ENCODE measurements at regions not wholly inside any gene's neighbourhood (a gene's known extent, or its start where the extent isn't known, plus 50 kb on each side); places are given as distances from the start of the nearest gene placed in this dataset.
A peak's percentile ranks its signal among the peaks of the same experiment; 100 is the strongest.
"Not testable (repeated sequence)": the region's sequence is repeated elsewhere in the genome, so short reads cannot be mapped to it uniquely, and the experiment has no call there.

DNA sequence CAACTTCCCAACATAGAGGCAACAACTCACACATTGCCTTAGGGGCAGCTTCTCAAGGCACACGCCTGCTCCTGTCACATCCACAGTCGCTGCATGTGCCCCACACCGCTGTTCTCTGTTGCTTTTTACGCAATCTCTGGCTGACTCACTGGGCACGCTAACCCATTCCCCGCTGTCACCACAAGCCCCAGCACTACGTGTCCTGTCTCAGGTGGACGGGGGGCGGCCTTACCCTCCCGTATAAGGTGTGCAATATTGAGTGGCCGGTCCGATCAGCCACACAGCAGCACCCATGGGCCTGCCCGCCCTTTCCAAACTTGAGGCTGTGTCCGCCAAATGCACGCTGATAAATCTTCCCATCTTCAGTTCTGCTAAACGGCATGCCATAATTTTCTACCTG is 75.5 kb upstream of the TNK2 start:
- not testable (repeated sequence) for H3K27me3 Mint-ChIP-seq, H3K27ac Mint-ChIP-seq, ATAC-seq, H3K4me1 Mint-ChIP-seq, H3K4me3 Mint-ChIP-seq, H3K9me3 Mint-ChIP-seq
- DNase-seq = peak in 1 of 2 donors; percentile 7

DNA sequence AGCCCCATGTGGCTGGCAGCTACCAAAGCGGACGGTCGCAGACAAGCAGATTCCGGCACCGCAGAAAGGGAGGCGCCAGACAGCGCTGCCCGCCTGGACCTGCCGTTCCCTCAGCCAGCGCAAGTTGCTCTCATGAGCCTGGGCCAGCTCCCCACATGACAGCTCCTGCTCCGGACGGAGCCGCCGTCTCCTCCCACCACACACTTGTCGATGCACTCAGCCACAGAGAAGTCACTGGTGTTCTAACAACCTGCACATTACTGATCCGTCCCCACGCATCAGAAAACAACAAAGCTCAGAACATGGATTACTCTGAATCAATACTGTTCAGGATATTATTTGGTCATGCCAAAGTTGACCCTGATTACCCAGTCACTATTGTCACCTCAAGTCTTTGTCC is 74.4 kb upstream of the TNK2 start:
- H3K4me1 Mint-ChIP-seq, ATAC-seq, H3K27ac Mint-ChIP-seq, H3K27me3 Mint-ChIP-seq, H3K9me3 Mint-ChIP-seq, H3K4me3 Mint-ChIP-seq: not testable (repeated sequence)
- peak in 1 of 2 donors; percentile 7 for DNase-seq

DNA sequence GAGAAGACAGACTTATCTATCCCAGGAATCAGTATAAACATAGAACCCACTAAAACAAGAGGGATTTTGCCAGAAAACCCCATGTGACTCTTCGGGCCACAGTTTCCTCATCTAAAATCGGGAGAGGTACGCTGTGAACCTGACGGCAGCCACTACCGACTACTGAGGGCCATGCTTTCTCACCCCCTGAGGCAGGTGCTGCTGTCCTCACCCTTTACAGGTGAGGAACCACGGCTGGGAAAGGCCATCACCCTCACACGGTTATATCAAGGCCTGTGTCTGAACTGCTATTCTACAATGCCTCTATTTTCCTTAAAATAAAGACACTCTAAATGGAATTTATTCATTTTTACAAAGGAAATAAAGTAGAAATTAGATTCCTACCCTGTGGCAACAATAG is 73.4 kb upstream of the TNK2 start:
- H3K9me3 Mint-ChIP-seq, ATAC-seq, H3K27me3 Mint-ChIP-seq, H3K4me3 Mint-ChIP-seq, H3K4me1 Mint-ChIP-seq, H3K27ac Mint-ChIP-seq: not testable (repeated sequence)
- peak in 1 of 2 donors; percentile 6 for DNase-seq

DNA sequence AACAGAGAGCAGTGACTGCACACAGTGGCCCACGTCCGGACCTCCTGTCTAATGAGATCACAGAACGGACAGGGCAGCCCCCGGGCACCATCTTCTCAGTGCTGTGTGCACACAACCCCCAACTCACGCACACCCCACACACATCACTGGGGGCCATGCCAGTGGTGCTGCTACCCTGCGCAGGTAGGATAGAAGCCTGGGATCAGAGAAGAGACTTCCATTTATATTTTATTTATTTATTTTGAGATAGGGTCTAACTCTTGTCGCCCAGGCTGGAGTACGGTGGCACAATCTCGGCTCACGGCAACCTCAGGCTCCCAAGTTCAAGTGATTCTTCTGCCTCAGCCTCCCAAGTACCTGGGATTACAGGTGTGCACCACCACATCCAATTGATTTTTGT is 71.5 kb upstream of the TNK2 start:
- H3K4me1 Mint-ChIP-seq, H3K9me3 Mint-ChIP-seq, H3K27ac Mint-ChIP-seq, H3K4me3 Mint-ChIP-seq, H3K27me3 Mint-ChIP-seq, ATAC-seq: not testable (repeated sequence)
- DNase-seq = peak in 1 of 2 donors; percentile 5

DNA sequence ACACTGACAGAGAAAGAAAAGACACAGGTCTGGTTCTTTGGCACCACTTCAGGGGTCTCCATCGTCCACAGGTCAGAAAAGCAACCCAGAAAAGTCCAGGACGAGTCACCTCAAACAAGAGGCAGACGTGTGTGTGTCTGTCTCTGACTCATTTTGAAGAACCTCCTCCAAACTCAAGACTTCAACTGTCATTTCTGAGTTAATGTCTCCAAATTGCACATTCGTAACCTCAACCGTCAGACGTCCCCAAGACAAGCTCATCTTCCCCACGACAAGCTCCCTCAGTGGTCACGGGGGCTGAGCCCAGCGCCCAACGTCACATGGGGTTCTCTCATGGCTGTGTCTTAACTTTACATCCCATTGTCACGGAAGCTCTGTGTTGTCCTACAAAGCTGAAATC is 70.2 kb upstream of the TNK2 start:
- not testable (repeated sequence) for DNase-seq, H3K27ac Mint-ChIP-seq, H3K9me3 Mint-ChIP-seq, H3K4me3 Mint-ChIP-seq, H3K27me3 Mint-ChIP-seq, H3K4me1 Mint-ChIP-seq
- peak; percentile 64 for ATAC-seq

DNA sequence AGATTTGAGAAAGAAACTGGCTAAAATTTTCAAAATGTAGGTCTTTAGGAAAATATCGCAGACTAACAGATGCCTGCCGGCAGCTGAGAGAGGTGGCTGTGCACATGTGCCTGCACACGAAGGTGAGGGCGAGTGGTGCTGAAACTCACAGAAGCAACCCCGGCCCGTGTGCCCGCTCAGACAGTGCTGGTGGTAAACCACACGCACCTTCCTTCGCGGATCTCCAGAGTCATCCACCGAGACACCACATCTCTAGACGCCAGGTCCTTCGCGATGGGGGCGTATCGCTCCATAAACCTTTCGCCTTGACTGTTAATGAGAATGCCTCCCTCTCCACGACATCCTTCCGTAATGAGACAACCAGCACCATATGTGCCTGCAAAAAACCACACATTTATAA is 68.5 kb upstream of the TNK2 start:
- DNase-seq, H3K27me3 Mint-ChIP-seq, ATAC-seq, H3K27ac Mint-ChIP-seq, H3K4me3 Mint-ChIP-seq, H3K9me3 Mint-ChIP-seq, H3K4me1 Mint-ChIP-seq: not testable (repeated sequence)

DNA sequence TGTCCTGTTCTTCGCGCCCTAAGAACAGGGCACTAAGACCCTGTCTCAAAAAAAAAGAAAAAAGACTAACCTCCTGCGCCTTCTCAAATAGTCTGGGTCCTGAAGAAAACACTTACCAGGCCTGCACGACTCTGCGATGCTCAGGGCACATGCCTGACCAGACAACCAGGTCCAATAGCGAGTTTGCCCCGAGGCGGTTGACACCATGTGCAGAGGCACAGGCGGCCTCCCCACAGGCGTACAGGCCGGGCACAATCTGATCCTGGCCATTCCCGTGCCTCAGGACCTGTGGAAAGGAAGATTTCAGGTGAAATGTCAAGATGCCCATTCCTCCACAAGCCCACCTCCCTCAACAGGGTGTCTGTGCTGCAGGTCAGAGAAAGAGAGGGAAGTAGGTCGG is 65.9 kb upstream of the TNK2 start:
- not testable (repeated sequence) for H3K4me3 Mint-ChIP-seq, DNase-seq

DNA sequence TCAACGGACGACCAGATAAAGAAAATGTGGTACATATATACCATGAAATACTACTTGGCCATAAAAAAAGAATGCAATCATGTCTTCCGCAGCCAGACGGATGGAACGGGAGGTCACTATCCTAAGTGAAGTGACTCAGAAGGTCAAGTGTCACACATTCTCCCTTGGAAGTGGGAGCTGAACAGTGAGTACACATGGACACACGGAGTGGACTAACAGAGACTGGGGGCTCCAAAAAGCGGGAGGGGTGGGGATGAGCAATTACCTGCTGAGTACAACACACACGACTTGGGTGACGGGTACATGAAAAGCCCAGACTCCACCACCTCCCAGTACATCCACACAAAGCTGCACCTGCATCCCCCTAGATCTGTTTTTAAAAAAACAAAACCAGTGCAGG is 62.5 kb upstream of the TNK2 start:
- H3K27me3 Mint-ChIP-seq, H3K27ac Mint-ChIP-seq, H3K4me1 Mint-ChIP-seq, H3K4me3 Mint-ChIP-seq, H3K9me3 Mint-ChIP-seq, ATAC-seq: not testable (repeated sequence)
- peak in 1 of 2 donors; percentile 4 for DNase-seq

More for the DNA sequence above, 65.9 kb upstream of the TNK2 start:
- H3K9me3 Mint-ChIP-seq, H3K27me3 Mint-ChIP-seq, H3K4me1 Mint-ChIP-seq, ATAC-seq, H3K27ac Mint-ChIP-seq: not testable (repeated sequence)

DNA sequence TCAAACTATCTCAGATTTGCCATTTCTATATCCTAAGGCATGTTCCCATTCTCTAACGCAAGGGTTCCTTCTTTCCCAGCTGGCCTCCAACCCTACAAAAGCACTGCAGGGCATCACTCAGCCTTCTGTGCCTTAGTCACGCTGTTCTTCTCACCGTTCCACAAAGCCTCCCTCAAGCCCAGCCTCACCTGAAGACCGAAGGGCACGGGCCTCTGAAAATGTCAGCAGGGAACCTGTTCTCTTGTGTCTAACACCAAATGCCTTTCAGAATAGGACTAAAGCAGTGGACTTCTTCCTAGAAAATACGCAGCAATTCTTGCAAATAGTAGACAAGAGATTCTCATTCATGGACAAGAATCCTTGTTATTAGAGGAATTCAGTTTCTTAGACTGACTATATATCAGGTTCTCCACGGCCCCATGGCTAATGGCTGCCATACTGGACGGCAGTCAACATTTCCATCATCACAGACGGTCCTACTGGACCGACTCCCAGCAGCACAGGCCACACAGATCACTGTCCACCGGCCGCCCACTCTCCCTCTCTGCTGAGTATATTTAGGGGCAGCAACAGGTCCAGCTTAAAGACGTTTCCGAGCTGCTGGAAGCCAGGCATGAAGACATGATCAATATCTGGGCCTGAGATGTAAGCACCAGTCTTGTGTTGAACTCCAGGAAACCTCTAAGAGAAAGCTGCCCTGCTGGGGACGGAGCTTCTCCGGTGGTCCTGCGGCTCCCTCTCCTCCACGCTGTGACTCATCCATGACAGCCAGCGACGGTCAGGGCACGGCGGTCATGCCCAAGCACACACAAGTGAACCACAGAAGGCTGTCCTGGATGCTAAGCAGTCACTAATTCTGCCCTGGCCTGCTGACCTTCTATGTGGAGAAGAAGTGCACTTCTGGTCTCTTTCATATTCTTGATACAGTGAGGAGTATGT is 61.8 kb upstream of the TNK2 start:
- H3K9me3 Mint-ChIP-seq, H3K4me3 Mint-ChIP-seq, H3K4me1 Mint-ChIP-seq, ATAC-seq, H3K27me3 Mint-ChIP-seq, DNase-seq: not testable (repeated sequence)
- peak overlapping the region; percentile 9 to 38 for H3K27ac Mint-ChIP-seq

DNA sequence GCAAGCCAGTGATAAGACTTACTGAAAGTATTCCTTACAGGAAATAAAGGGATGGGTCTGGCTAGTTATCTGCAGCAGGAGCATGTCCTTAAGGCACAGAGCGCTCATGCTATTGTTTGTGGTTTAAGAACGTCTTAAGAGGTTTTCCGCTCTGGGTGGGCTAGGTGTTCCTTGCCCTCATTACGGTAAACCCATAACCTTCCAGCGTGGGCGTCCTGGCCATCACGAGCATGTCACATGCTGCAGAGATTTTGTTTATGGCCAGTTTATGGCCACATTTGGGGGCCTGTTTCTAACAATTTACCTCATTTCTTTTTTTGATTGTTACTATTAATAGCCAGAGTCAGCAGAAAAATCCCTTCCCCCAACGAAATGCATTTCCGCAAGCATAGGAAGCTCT is 61.0 kb upstream of the TNK2 start:
- not testable (repeated sequence) for ATAC-seq, H3K4me3 Mint-ChIP-seq, H3K27ac Mint-ChIP-seq, H3K9me3 Mint-ChIP-seq, H3K27me3 Mint-ChIP-seq, H3K4me1 Mint-ChIP-seq
- peak in 1 of 2 donors; percentile 7 for DNase-seq

DNA sequence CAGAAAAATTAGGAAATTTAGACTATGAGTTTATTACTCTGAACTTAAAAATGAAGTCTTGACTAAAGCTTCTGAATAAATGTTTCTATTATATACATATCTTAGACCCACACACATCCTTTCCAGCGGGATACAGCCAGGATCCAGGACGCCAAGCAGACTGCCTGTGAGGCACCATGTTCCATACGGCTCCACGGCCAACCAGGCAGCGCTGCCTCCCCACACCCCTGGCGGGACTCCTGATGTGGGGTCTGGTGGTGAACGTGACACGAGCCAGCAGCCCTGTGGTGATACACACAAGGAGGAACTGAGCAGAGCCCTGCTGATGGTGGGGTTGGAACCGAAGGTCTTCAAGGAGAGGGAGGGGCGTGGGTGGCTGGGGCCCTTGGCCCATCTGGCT is 59.8 kb upstream of the TNK2 start:
- not testable (repeated sequence) for H3K4me1 Mint-ChIP-seq, H3K9me3 Mint-ChIP-seq, H3K4me3 Mint-ChIP-seq, ATAC-seq, H3K27ac Mint-ChIP-seq, H3K27me3 Mint-ChIP-seq
- peak in 1 of 2 donors; percentile 5 for DNase-seq

DNA sequence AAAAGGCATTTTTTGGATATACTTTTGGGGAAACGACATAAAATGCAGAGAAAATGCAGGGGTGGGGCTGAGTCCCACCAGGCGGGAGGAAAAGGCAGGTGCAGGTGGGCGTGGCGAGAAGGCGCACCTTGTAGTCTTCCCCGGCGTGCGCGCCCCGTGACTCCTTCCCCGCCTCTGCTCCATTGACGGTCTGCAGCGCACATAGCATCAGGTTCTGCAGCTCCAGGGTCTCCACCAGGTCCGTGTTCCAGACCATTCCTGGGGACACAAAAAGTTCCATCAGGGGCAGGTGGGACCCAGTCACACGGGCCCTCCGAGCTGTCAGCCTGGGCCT is 59.0 kb upstream of the TNK2 start:
- not testable (repeated sequence) for ATAC-seq, H3K4me3 Mint-ChIP-seq, H3K9me3 Mint-ChIP-seq, H3K27me3 Mint-ChIP-seq, H3K27ac Mint-ChIP-seq, H3K4me1 Mint-ChIP-seq, DNase-seq

DNA sequence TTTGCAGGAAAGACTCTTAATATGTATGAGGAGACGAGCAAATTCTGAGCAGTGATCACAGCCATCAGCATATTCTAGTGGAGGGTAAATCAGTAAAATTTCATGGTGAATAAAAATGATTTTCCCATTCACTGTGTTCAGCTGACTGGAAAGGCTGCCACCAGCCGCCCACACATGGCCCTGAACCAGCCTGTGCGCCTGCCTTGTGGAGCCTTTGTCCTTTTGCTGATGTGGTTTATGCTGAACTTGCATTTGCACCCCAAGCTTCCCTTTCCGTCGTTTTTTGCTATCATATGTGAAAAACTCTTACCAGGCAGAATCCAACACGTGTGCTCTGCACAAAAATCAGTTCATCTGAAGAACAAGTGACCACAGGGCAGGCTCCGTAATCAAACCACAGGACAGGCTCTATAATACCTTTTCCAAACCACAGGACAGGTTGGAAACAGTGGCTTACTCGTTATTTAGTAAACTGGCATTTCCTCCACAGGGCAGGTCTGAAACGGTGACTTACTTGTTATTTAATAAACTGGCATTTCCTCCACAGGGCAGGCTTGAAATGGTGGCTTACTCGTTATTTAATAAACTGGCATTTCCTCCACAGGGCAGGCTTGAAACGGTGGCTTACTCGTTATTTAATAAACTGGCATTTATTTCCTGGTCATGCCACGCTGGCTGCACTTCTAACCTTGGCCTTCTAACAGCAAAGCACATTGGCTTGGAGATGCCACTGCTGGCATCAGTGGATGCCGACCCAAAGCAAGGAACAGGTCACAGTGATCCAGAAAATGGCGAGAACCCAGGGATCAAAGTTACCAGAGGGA is 58.4 kb upstream of the TNK2 start:
- H3K9me3 Mint-ChIP-seq, ATAC-seq, H3K27me3 Mint-ChIP-seq, H3K4me3 Mint-ChIP-seq, H3K4me1 Mint-ChIP-seq: not testable (repeated sequence)
- peak in 1 of 2 donors; percentile 2 for DNase-seq
- H3K27ac Mint-ChIP-seq = peak overlapping the region in 1 of 2 donors; percentile 27

DNA sequence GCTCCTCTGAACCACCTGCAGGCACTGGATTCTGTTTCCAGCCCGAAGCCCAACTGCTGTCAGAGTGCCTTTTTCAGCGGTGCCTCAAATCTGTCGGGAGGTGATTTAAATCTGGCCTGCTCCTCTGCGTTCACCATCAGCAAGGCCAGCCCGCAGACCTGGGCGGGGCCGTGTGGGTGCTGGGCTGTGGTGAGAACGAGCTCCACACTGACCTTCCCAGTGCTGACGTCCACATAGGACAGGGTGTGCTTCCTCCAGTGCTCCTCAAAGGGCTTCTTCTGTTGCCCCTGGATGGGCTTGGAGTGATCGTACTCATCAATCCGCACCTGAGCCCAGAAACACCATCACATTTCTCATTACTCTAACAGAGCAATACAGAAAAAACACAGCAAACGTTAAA is 56.9 kb upstream of the TNK2 start:
- peak in 1 of 2 donors; percentile 4 for DNase-seq
- H3K4me1 Mint-ChIP-seq = peaks cover 10% of the 10 kb centered on the region
- H3K27me3 Mint-ChIP-seq, H3K4me3 Mint-ChIP-seq, ATAC-seq: not testable (repeated sequence)
- H3K9me3 Mint-ChIP-seq = peaks cover 10% of the 10 kb centered on the region in 2 donors
- peak overlapping the region in 1 of 2 donors; percentile 4 for H3K27ac Mint-ChIP-seq

DNA sequence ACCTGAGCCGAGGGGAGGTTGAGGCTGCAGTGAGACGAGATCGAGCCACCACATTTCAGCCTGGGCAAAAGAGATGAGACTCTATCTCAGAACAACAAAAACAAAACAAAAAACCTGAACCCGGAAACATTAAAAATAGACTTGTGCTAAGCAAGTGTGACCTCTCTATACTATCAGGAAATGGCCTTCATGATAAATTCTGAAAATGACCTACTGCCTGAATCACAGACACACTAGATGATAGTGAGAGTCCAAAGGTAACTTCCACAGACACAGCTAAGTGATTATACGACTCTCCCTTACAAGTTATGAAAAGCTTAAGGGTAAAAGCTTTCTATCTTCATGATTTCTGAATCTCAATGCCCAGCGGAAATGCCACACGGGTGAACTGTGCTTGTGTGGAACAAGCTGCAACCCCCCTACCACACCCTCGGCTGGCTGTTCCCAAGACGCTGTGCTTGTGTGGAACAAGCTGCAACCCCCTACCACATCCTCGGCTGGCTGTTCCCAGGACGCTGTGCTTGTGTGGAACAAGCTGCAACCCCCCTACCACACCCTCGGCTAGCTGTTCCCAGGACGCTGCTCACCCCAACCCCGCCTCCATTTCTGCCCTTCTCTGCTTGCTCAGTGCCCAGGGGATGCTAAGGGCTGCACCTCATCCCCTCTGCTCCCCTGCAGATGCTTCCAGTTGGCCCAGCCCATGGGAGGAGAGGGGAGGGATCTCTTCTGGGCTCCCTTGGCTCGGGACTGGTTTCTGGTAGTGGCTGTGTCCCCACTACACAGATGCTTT is 56.2 kb upstream of the TNK2 start:
- DNase-seq = peak in 1 of 2 donors; percentile 5
- Mint-ChIP-seq H3K4me1 (peaks cover 10% of the 10 kb centered on the region), H3K27ac (peak overlapping the region; percentile 61 to 67), H3K9me3 (peaks cover 10% of the 10 kb centered on the region in 2 donors)
- ATAC-seq, H3K27me3 Mint-ChIP-seq, H3K4me3 Mint-ChIP-seq: not testable (repeated sequence)

All from stimulated activated naive CD8-positive, alpha-beta T cell treated with anti-CD3 and anti-CD28 coated beads, Interleukin-15, amount 100 ng/mL, for 72 hours (primary cell).